ENCODE measurements at regions not wholly inside any gene's neighbourhood (a gene's known extent, or its start where the extent isn't known, plus 50 kb on each side); places are given as distances from the start of the nearest gene placed in this dataset.
"Not testable (repeated sequence)": the region's sequence is repeated elsewhere in the genome, so short reads cannot be mapped to it uniquely, and the experiment has no call there.

DNA sequence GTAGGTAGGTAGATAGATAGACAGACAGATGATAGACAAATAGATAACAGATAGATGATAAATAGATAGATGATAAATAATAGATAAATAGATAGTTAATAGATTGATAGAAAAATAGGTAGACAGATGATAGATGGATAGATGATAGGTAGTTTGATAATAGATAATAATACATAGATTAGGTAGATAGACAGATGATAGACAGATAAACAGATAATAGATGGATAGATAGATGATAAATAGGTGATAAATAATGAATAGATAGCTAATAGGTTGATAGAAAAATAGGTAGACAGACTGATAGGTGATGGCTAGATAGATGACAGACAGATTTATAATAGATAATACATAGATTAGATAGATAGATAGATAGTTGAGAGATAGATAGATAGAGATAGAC lies 350.5 kb upstream of the DPP6 start:
- H3K4me3 ChIP-seq (ENCODE audit: low read depth in 1 of 2, low read length in 1 of 2): no peak overlapping the region
- no peaks in the 10 kb centered on the region for H3K4me1 ChIP-seq (ENCODE audit: control insufficient read depth in 1 of 2, insufficient read depth in 1 of 2, low read depth in 1 of 2, low read length in 1 of 2)
- H3K27ac ChIP-seq: no peak overlapping the region
- no peaks in the 10 kb centered on the region for H3K27me3 ChIP-seq
- TF ChIP-seq, protein P1, sequence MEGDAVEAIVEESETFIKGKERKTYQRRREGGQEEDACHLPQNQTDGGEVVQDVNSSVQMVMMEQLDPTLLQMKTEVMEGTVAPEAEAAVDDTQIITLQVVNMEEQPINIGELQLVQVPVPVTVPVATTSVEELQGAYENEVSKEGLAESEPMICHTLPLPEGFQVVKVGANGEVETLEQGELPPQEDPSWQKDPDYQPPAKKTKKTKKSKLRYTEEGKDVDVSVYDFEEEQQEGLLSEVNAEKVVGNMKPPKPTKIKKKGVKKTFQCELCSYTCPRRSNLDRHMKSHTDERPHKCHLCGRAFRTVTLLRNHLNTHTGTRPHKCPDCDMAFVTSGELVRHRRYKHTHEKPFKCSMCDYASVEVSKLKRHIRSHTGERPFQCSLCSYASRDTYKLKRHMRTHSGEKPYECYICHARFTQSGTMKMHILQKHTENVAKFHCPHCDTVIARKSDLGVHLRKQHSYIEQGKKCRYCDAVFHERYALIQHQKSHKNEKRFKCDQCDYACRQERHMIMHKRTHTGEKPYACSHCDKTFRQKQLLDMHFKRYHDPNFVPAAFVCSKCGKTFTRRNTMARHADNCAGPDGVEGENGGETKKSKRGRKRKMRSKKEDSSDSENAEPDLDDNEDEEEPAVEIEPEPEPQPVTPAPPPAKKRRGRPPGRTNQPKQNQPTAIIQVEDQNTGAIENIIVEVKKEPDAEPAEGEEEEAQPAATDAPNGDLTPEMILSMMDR (IDR thresholded peaks at IDR 0.05): no peak
- no peaks in the 10 kb centered on the region for H3K36me3 ChIP-seq
- H3K9me3 ChIP-seq: no peaks in the 10 kb centered on the region

DNA sequence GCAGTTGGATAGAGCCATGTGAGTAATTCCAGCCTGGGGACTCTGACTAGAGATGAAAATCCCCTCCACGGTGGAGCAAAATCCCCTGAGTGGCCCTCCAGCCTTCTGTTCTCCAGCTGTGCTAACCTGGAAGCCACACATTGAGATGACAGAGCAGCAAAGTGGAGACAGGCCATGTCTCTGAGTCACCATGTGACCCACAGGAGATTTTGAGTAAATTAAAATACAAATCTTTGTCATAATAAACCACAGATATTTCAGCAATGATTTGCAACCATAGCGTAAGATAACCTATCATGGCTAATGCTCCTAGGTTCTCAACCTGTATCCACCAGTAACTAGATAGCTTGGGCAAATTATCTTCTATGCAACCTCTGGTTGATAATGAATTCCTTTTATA lies 328.3 kb upstream of the DPP6 start:
- H3K9me3 ChIP-seq; H3K27me3 ChIP-seq; H3K4me3 ChIP-seq (ENCODE audit: low read depth in 1 of 2, low read length in 1 of 2); H3K27ac ChIP-seq; H3K4me1 ChIP-seq (ENCODE audit: control insufficient read depth in 1 of 2, insufficient read depth in 1 of 2, low read depth in 1 of 2, low read length in 1 of 2); H3K36me3 ChIP-seq: not testable (repeated sequence)

DNA sequence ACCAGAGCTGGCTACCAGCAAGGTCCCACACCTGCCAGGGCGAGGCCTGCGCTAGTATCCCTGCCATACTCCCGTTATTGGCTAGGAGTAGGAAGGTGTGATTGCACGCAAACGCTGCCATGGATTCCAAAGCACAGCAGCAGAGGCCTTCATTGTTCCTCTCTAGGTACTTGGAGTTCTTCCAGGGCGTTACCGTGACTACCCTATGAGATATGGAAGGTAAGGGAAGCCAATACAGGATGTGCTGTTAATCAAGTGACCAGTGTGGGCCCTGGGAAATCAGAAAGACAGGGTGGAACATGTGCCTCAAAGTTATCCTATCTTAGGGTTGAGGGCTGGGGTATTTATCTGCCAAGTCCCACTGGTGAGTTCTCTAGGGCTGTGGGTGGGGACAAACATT lies 320.7 kb upstream of the DPP6 start:
- H3K4me3 ChIP-seq (ENCODE audit: low read depth in 1 of 2, low read length in 1 of 2); H3K9me3 ChIP-seq; H3K27ac ChIP-seq; H3K4me1 ChIP-seq (ENCODE audit: control insufficient read depth in 1 of 2, insufficient read depth in 1 of 2, low read depth in 1 of 2, low read length in 1 of 2); H3K36me3 ChIP-seq; H3K27me3 ChIP-seq: not testable (repeated sequence)

DNA sequence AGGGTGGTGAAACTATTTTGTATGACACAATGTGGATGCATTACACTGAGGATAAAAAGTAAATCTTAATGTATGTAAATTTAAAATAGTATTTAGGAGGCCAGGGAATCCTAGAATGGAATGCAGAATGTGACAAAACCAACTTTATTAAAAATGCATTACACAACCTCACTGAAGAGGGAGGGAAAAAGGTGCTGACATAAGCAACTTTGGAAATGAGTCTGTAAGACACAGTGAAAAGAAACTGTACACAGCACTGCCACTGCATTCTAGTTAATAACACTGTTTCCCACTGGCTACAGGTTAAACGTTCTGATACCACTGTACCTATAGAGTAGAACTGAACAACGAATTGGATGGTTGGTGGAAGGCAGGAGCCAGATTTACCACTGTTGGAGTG lies 308.8 kb upstream of the DPP6 start:
- H3K9me3 ChIP-seq; H3K27ac ChIP-seq; H3K4me3 ChIP-seq (ENCODE audit: low read depth in 1 of 2, low read length in 1 of 2); H3K4me1 ChIP-seq (ENCODE audit: control insufficient read depth in 1 of 2, insufficient read depth in 1 of 2, low read depth in 1 of 2, low read length in 1 of 2); H3K27me3 ChIP-seq; H3K36me3 ChIP-seq: not testable (repeated sequence)

DNA sequence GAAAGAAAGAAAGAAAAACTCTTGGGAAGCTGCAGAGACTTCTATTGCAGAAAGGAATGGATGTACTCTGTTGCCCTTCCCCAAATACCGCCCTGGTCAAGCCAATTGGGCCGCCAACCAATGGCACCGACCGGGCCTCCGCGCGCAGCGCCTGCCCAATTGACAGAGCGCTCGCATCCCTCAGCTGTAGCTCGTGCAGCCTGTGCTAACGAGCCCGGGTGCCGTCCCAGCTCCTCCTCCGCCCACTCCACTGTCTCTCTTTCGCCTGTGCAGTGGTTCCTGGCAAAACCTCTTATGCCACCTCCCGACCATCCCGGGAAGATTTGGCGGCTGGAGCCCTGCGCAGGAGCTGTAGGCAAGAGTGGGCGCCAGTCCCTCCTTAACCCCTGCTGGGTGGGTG lies 304.2 kb upstream of the DPP6 start:
- H3K36me3 ChIP-seq; H3K27ac ChIP-seq; H3K27me3 ChIP-seq; H3K4me3 ChIP-seq (ENCODE audit: low read depth in 1 of 2, low read length in 1 of 2); H3K4me1 ChIP-seq (ENCODE audit: control insufficient read depth in 1 of 2, insufficient read depth in 1 of 2, low read depth in 1 of 2, low read length in 1 of 2); H3K9me3 ChIP-seq: not testable (repeated sequence)

DNA sequence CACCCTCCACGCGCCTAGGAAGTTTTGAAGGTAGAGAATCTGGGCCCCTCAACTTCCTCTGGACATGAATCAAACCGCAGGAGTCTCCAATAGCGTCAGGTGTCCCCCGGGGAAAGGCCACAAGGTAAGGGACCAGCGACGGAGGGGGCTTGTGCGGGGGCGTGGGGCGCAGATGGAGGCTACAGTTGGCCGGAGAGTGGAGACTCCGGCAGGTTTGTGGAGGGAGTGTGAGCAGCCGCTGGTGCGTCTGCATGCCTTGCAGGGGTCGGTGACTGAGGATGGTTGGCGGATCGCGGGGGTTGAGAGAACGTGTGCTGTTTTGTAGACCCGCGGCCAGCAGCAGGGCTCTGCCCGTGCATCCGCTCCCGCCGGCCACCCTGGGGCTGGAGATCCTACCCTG lies 303.3 kb upstream of the DPP6 start:
- not testable (repeated sequence) for H3K36me3 ChIP-seq; H3K4me1 ChIP-seq (ENCODE audit: control insufficient read depth in 1 of 2, insufficient read depth in 1 of 2, low read depth in 1 of 2, low read length in 1 of 2); H3K27ac ChIP-seq; H3K4me3 ChIP-seq (ENCODE audit: low read depth in 1 of 2, low read length in 1 of 2); H3K27me3 ChIP-seq; H3K9me3 ChIP-seq

DNA sequence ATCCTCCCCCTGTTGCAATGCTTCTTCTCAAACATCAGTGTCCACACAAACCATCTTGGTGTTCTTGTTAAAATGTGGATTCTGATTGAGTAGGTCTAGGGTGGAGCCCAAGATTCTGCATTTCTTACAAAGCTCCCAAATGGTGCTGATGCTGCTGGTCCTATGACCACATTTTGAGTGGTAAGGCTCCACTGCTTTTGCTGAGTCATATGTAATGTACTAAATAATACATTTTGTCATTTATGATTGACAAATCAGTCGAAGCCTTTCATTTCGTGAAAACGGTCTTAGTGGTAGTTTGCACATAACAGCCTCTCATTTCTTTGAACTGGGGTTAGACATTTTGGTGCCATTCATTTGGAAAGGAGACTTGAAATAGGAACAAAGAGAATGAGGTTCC lies 286.3 kb upstream of the DPP6 start:
- not testable (repeated sequence) for H3K27ac ChIP-seq; H3K27me3 ChIP-seq; H3K4me3 ChIP-seq (ENCODE audit: low read depth in 1 of 2, low read length in 1 of 2); H3K4me1 ChIP-seq (ENCODE audit: control insufficient read depth in 1 of 2, insufficient read depth in 1 of 2, low read depth in 1 of 2, low read length in 1 of 2); H3K9me3 ChIP-seq; H3K36me3 ChIP-seq

DNA sequence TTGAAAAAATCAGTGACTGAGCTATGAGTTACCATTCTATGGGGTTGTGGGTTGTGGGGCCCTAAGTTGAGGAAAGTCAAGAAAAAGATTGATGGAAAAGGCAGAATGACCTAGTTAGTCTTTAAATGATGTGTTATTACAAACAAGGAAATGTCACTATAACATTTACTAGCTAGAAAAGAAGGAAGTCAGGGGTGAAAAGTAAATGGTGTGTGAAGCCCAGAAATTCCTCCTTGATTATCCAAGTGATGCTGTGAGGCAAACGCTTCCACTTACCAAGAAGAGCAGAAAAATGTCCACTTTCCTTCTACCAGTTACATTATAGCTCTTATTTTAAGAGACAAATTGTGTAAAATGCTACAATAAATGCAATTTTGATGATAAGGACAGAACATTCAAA lies 285.3 kb upstream of the DPP6 start:
- not testable (repeated sequence) for H3K27ac ChIP-seq; H3K27me3 ChIP-seq; H3K4me3 ChIP-seq (ENCODE audit: low read depth in 1 of 2, low read length in 1 of 2); H3K9me3 ChIP-seq; H3K4me1 ChIP-seq (ENCODE audit: control insufficient read depth in 1 of 2, insufficient read depth in 1 of 2, low read depth in 1 of 2, low read length in 1 of 2); H3K36me3 ChIP-seq

DNA sequence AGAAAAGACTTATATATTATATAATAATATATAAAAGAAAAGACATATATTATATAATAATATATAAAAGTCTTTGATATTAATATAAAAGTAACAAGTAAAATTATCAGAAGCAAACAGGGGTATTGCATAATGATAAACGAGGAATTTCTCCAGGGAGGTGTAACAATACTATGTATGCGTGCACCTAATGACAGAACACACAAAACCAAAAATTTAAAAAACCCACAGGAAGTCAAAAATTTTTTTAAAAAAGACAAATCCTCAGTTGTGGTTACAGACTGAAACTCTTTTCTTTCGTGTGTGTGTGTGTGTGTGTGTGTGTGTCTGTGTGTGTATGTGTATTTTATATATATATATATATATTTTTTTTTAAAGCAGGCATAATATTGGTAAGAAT lies 279.2 kb upstream of the DPP6 start:
- no peak overlapping the region for H3K4me3 ChIP-seq (ENCODE audit: low read depth in 1 of 2, low read length in 1 of 2)
- no peaks in the 10 kb centered on the region for H3K4me1 ChIP-seq (ENCODE audit: control insufficient read depth in 1 of 2, insufficient read depth in 1 of 2, low read depth in 1 of 2, low read length in 1 of 2)
- H3K27ac ChIP-seq: no peak overlapping the region
- H3K36me3 ChIP-seq: no peaks in the 10 kb centered on the region
- no peaks in the 10 kb centered on the region for H3K9me3 ChIP-seq
- no peaks in the 10 kb centered on the region for H3K27me3 ChIP-seq
- TF ChIP-seq, protein P1 (IDR thresholded peaks at IDR 0.05): no peak

DNA sequence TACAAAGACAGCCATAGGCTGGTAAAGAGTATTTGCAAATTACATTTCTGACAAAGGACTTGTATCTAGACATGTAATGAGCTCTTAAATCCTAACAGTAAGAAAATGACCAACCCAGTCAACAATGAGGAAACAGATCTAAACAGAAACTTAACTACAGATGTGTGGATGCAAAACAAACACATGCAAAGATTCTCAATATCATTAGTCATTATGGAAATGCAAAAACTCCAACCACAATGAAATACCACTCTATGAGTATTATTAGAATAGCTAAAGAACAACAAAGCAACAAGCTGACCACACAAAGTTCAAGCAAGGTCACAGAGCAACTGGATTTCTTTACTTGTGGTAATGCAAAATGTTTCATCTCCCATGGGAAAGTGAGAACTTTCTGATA lies 275.3 kb upstream of the DPP6 start:
- H3K9me3 ChIP-seq; H3K36me3 ChIP-seq; H3K27me3 ChIP-seq; H3K27ac ChIP-seq; H3K4me1 ChIP-seq (ENCODE audit: control insufficient read depth in 1 of 2, insufficient read depth in 1 of 2, low read depth in 1 of 2, low read length in 1 of 2); H3K4me3 ChIP-seq (ENCODE audit: low read depth in 1 of 2, low read length in 1 of 2): not testable (repeated sequence)

DNA sequence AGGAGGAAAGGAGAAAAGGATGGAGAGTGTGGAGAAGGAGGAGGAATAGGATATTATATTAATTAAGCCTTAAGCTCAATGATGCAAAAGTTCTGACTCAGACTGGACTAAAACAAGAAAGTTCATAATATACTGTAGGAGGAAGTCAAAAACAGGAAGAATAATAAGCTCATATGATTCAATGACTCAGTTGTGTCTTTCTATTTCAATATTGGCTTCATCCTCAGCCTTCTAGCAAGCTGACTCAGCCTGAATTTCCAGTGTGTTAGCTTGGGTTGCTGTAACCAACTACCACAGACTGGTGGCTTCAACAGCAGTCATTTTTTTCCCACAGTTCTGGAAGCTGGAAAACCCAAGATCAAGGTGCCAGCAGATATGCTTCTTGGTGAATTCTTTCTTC lies 254.8 kb upstream of the DPP6 start:
- not testable (repeated sequence) for H3K4me1 ChIP-seq (ENCODE audit: control insufficient read depth in 1 of 2, insufficient read depth in 1 of 2, low read depth in 1 of 2, low read length in 1 of 2); H3K27ac ChIP-seq; H3K27me3 ChIP-seq; H3K4me3 ChIP-seq (ENCODE audit: low read depth in 1 of 2, low read length in 1 of 2); H3K9me3 ChIP-seq; H3K36me3 ChIP-seq

All from neutrophil (primary cell).